ENCODE measurements at regions not wholly inside any gene's neighbourhood (a gene's known extent, or its start where the extent isn't known, plus 50 kb on each side); places are given as distances from the start of the nearest gene placed in this dataset.

- CTCF ChIA-PET: no interaction called here
- Histone ChIP-seq H2AFZ (ENCODE audit: low read depth, low read length, poor library complexity, severe bottlenecking) (peak overlapping the region; percentile 4), H3K4me1 (ENCODE audit: control insufficient read depth in 1 of 2, insufficient read depth in 2 of 2, low read length in 2 of 2) (peaks cover 0 to 9% of the 10 kb centered on the region in 2 experiments; a peak in 2 of 4 replicates), H3K27me3 (ENCODE audit: insufficient read depth, low read length) (no peaks in the 10 kb centered on the region), H4K20me1 (ENCODE audit: insufficient read depth) (no peaks in the 10 kb centered on the region), H3K36me3 (ENCODE audit: control insufficient read depth in 1 of 2, insufficient read depth in 2 of 2, low read length in 2 of 2) (no peaks in the 10 kb centered on the region), H3K9me2 (ENCODE audit: insufficient read depth) (no peaks in the 10 kb centered on the region), H3K79me2 (ENCODE audit: insufficient read depth, low read length) (no peaks in the 10 kb centered on the region), H3K4me2 (ENCODE audit: low read length) (no peak overlapping the region), H3K9me3 (ENCODE audit: control insufficient read depth in 1 of 2, insufficient read depth in 1 of 2, low read depth in 1 of 2, low read length in 2 of 2) (no peaks in the 10 kb centered on the region), H3K9ac (ENCODE audit: low read length) (no peak overlapping the region), H3K27ac (ENCODE audit: low read depth, low read length) (no peak overlapping the region), H3K4me3 (replicated peaks in 1 of 2; ENCODE audit: low read depth in 1 of 2, low read length in 2 of 2) (no peak overlapping the region)
- RAD21 ChIA-PET (ENCODE audit: low non-redundant PET in 1 of 2, low total read pairs in 2 of 2, uncharacterized antibody in 2 of 2, unreplicated experiment in 2 of 2): no interaction called here
- TF ChIP-seq, protein P1, sequence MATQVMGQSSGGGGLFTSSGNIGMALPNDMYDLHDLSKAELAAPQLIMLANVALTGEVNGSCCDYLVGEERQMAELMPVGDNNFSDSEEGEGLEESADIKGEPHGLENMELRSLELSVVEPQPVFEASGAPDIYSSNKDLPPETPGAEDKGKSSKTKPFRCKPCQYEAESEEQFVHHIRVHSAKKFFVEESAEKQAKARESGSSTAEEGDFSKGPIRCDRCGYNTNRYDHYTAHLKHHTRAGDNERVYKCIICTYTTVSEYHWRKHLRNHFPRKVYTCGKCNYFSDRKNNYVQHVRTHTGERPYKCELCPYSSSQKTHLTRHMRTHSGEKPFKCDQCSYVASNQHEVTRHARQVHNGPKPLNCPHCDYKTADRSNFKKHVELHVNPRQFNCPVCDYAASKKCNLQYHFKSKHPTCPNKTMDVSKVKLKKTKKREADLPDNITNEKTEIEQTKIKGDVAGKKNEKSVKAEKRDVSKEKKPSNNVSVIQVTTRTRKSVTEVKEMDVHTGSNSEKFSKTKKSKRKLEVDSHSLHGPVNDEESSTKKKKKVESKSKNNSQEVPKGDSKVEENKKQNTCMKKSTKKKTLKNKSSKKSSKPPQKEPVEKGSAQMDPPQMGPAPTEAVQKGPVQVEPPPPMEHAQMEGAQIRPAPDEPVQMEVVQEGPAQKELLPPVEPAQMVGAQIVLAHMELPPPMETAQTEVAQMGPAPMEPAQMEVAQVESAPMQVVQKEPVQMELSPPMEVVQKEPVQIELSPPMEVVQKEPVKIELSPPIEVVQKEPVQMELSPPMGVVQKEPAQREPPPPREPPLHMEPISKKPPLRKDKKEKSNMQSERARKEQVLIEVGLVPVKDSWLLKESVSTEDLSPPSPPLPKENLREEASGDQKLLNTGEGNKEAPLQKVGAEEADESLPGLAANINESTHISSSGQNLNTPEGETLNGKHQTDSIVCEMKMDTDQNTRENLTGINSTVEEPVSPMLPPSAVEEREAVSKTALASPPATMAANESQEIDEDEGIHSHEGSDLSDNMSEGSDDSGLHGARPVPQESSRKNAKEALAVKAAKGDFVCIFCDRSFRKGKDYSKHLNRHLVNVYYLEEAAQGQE (IDR thresholded peaks at IDR 0.05; ENCODE audit: low read depth): no peak
- TF ChIP-seq CEBPB (IDR thresholded peaks at IDR 0.05; ENCODE audit: low read depth): no peak
- no peak for TF ChIP-seq ATF3 (IDR thresholded peaks at IDR 0.05)
- TF ChIP-seq ELF1 (IDR thresholded peaks at IDR 0.05; ENCODE audit: borderline replicate concordance, low read depth): no peak
- POLR2A ChIA-PET: no interaction called here
- ATAC-seq (no peak), DNase-seq (ENCODE audit: low read depth, low spot score) (no peak)
- intact Hi-C loops (cut with micrococcal nuclease): no loop called here
- no TSS peak for BruUV-seq (replicated peaks)
Observed at GRCh38 chr2:144942516-144943256, 422.8 kb upstream of the ZEB2 start.
